HepG2 (cell line): ENCODE measurements at regions not wholly inside any gene's neighbourhood (a gene's known extent, or its start where the extent isn't known, plus 50 kb on each side); places are given as distances from the start of the nearest gene placed in this dataset.

Source experiments
- CTCF ChIP-seq: sonication (generic); formaldehyde crosslinking; IDR thresholded peaks from 2 replicates; pipeline ENCODE4 v1.5.0; 2020; ENCODE audit warnings: mild to moderate bottlenecking, missing genetic modification reagents, moderate library complexity
- HNRNPL ChIP-seq: fragments of 200-400 bp; formaldehyde crosslinking; IDR thresholded peaks from 2 replicates; pipeline ENCODE4 v1.6.1; 2017; ENCODE audit warnings: mild to moderate bottlenecking, low read depth, low read length
- HNRNPUL1 ChIP-seq: fragments of 200-400 bp; formaldehyde crosslinking; IDR thresholded peaks from 2 replicates; pipeline ENCODE4 v1.6.1; 2017; ENCODE audit warnings: low read depth, mild to moderate bottlenecking, low read length, moderate library complexity
- PAF1 ChIP-seq: IDR thresholded peaks from 2 replicates; pipeline ENCODE4 v1.6.1; 2016; ENCODE audit warnings: missing genetic modification reagents, missing compliant biosample characterization
- RFX5 ChIP-seq: IDR thresholded peaks from 2 replicates; pipeline ENCODE4 v1.6.1; 2011; ENCODE audit warnings: low read depth, low read length, improper control_type of control experiment
- SATB2 ChIP-seq: sonication (generic); formaldehyde crosslinking; IDR thresholded peaks from 2 replicates; pipeline ENCODE4 v1.5.0; 2020; ENCODE audit warnings: missing genetic modification reagents
- STAG1 ChIP-seq: sonication (generic); formaldehyde crosslinking; IDR thresholded peaks from 2 replicates; pipeline ENCODE4 v1.4.0; 2020; ENCODE audit warnings: missing genetic modification reagents
- ZNF790 ChIP-seq: sonication (generic); formaldehyde crosslinking; IDR thresholded peaks from 2 replicates; pipeline ENCODE4 v1.8.0; 2022; ENCODE audit warnings: missing genetic modification reagents, mild to moderate bottlenecking, borderline replicate concordance

GRCh38 chr2:56130463-56131070 is 53.2 kb upstream of the CCDC85A start:
- TF ChIP-seq RFX5 (no peak), HNRNPL (no peak), ZNF790 (no peak), STAG1 (CRISPR knock-in tag) (peak; percentile 22; the same call in 1 of the 2 replicates), HNRNPUL1 (no peak), CTCF (CRISPR knock-in tag) (peak; percentile 51), PAF1 (CRISPR knock-in tag) (no peak), SATB2 (CRISPR knock-in tag) (no peak)
